Omental fat pad (tissue), 3 donors: ENCODE measurements at regions not wholly inside any gene's neighbourhood (a gene's known extent, or its start where the extent isn't known, plus 50 kb on each side); places are given as distances from the start of the nearest gene placed in this dataset.
"Not testable (repeated sequence)": the region's sequence is repeated elsewhere in the genome, so short reads cannot be mapped to it uniquely, and the experiment has no call there.

Experiments
- ATAC-seq: fragments of 150-250 bp; one replicate; pipeline ENCODE4 v1.9.1; 2016; ENCODE audit warnings: mild to moderate bottlenecking, moderate library complexity; ENCODE audit not compliant: low FRiP score
- DNase-seq: peaks from one replicate; pipeline ENCODE4 v3.0.0-alpha.2; 2019; ENCODE audit warnings: low spot score
- CTCF ChIP-seq, 3 donors: fragments of 450-650 bp; IDR thresholded peaks; one replicate each; pipeline ENCODE4 v1.5.1; 2016 to 2017; ENCODE audit warnings: antibody characterized with exemption in 3 of 3, mild to moderate bottlenecking in 3 of 3, moderate library complexity in 2 of 3

GRCh38 chr1:114032271-114033215 lies 53.3 kb downstream of the OLFML3 start:
- no peak for TF ChIP-seq CTCF (IDR thresholded peaks at IDR 0.05)
- ATAC-seq = peak; percentile 78
- DNase-seq = no peak

- no peak for TF ChIP-seq CTCF (IDR thresholded peaks at IDR 0.05)
- no peak for ATAC-seq
- DNase-seq = no peak
Measured at GRCh38 chr1:114033216-114033706, 54.0 kb downstream of the OLFML3 start.

GRCh38 chr1:114033961-114034360 lies 54.7 kb downstream of the OLFML3 start:
- DNase-seq (no peak), ATAC-seq (no peak)
- TF ChIP-seq CTCF (IDR thresholded peaks at IDR 0.05) = no peak

- ATAC-seq = no peak
- no peak for TF ChIP-seq CTCF (IDR thresholded peaks at IDR 0.05)
- no peak for DNase-seq
Measured at GRCh38 chr1:114034567-114035303, 55.5 kb downstream of the OLFML3 start.

- ATAC-seq (no peak), DNase-seq (no peak)
- no peak for TF ChIP-seq CTCF (IDR thresholded peaks at IDR 0.05)
Measured at GRCh38 chr1:114035304-114035700, 56.0 kb downstream of the OLFML3 start.

GRCh38 chr1:114036841-114037630 lies 57.8 kb downstream of the OLFML3 start:
- ATAC-seq, DNase-seq: not testable (repeated sequence)

GRCh38 chr1:114037631-114037890 lies 58.3 kb downstream of the OLFML3 start:
- no peak for TF ChIP-seq CTCF (IDR thresholded peaks at IDR 0.05)
- no peak for DNase-seq

More at GRCh38 chr1:114037631-114037890, 58.3 kb downstream of the OLFML3 start:
- ATAC-seq = no peak
